Umbilical cord (tissue), 1 donor: ENCODE measurements at regions not wholly inside any gene's neighbourhood (a gene's known extent, or its start where the extent isn't known, plus 50 kb on each side); places are given as distances from the start of the nearest gene placed in this dataset.

Experiments used
- DNase-seq: peaks from one replicate; pipeline ENCODE4 v3.0.0-alpha.2; 2015; ENCODE audit warnings: low spot score

DNA sequence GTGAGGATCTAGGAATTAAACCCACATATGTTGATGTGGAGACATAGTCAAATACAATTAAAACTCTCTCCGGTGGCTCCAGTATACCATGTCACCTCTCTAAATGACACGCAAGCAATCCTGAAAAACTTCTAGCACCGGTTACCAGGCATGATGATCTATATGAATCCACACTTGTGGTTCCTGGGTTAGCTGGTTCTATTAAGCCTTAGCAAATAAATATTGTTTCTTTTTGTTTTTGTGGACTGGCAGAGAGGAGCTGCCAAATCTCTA, 104.8 kb downstream of the SEC61B start:
- DNase-seq = no peak

DNA sequence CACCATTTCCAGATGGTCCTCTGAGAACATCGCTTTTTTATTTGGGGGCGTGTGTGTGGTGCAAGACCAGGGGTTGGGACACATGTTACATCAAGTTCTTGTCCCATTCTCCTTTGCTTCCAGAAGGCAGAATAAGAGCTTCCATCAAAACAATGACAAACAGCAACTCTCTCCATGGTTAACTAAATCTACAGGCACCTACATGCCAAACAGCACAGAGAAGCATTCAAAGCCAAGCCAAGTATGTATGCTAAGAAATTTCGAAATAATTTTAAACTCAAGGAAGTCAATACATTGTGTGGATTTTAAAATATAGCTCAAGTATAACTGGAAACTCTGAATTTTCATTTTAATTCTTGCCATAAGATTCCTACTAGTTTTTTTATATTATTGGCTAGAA, 105.6 kb downstream of the SEC61B start:
- DNase-seq = no peak

DNA sequence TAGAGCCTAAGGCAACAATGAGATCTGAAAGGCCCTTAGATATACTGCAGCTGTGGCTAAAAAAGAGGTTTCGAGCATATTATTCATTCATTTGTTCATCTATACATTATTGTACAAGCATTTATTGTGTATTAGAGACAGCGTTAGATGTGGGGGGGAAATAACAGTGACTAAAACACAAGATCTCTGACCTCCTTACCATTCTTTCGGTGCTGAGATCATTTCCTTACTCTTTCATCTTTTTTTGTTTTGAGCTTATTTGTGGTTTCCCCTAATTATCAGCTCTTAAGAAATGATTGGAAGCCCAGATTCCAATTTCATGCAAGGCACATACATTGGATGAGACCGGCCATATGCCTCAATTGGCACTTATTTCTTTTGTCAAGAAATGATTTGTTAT, 113.2 kb downstream of the SEC61B start:
- DNase-seq = no peak

GRCh38 chr9:99336005-99336404, 113.9 kb downstream of the SEC61B start:
- DNase-seq = no peak

DNA sequence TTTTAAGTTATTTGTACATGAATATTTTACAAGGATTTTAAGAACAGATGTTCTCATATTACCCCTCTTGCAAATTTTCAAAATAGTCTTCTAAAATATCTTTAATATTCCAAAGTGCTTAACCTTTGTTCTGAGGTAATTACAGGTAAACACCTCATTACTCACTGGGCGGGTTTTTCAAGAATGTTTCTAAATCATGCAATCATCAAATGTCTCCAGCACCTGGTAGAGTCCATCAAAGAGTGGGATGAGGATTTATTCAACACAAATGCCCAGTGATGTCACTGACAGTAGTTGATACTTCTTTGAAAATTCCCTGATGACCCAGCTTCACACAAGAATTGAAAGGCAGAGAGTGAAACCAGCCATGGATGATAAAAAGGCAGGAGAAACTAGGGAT, 114.4 kb downstream of the SEC61B start:
- no peak for DNase-seq

DNA sequence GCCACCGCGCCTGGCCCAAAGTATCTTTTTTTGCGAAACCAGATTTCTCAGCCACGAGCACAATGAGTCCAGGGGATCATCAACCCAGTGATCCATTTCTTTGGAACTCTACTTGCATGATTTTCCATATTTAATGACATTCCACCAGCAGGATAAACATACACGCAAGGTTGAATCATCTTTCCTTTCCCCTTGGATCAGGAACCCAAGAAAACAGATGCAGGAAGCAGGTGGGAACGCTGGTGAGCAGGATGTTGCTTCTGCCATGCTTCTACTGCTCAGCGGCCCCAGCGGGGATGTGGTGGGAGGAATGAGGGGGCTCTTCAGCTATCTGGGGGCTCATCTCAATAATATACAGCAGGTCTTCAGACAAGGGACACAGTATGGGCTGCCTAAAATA, 118.2 kb downstream of the SEC61B start:
- DNase-seq = no peak

DNA sequence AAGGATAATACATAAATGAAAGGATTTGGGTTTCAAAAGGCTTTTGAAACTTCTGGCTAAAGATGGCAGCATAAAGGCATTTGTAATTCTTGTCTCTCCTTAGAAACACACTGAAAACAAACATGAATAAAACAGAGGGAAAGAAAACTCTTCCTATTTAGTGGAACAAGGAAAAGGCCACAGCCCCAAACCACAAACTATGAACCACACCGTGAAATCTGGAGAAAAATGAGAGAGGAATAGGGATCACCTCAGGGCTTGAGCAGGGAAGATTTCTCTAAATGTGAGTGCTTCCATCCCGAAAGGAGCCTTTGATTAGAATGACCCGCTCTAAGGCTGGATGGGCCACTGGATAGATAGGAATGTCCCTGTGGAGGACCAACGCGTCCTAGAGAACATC, 119.6 kb downstream of the SEC61B start:
- DNase-seq = no peak

DNA sequence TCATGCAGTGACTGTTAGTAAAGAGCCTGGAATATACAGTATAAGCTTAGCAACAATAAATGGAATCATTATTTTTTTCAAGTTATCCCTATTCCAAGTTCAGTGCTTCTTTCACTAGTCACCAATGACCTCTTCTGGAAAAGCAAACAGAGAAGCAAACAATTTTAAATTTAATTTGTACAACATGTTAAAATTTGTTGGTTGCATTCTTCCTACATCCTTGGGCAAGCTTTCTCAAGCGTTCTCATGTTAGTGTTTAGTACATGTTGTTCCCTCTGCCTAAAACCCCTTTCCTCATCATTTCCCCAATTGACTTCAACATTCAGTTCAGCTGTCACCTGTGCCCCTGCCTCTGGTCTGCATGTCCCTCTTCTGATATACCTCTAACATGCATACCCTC, 123.4 kb downstream of the SEC61B start:
- no peak for DNase-seq

- DNase-seq = no peak
These were observed 123.9 kb downstream of the SEC61B start for GRCh38 chr9:99345942-99346341.

DNA sequence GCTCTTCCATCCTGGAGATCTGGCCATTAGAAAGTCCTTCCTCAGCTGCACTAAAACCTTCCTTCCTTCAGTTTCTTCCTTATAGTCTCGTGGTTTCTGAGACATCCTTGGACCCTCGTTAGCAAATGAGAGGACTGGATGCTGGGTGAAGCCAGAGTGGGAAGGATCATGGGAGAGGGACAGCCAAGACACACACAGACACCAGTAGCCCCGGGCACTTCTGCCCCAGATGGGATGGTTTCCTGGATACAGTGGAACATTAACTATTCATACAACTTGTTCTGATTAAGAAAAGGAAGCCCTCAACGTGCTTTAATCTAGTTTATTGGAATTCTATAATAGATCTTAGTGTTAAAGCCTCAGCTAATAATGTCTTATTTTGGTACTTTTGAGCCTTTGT, 125.5 kb downstream of the SEC61B start:
- DNase-seq = no peak

DNA sequence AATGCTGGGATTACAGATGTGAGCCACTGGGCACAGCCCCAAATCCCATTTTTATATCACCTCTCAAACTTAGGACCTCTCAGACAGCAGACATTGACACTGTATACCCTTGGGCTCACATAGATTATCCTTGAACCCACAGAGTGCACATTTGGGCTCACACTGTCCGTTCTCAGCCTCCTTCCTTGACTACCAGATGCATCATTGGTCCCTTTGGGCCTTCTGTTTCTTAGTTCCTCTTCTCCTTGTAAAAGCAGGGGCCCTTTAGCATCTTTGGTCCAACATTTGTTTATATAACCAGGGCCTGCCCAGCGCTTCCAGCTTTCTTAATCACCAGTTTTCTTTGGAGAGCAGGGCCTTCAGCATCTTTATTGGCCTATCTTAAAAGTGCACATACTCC, 126.2 kb downstream of the SEC61B start:
- DNase-seq = no peak

DNA sequence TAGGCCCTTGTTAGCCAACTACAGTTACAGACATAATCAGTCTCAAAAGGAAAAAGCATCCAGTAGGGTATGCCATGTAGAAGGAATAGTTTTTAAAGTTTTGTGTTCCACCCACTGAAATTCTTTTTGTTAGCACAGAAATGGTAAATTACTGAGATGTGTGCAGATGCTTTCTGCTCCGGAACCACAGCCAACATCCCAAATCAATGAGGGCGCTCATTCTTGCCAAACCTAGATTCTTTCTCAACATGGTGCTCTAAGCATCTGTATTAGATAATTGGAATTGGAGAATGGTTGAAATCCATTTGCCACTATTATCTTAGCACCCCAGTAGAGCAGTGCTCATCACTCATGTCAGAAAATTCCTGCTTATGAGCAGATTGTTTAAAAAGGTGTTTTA, 127.8 kb downstream of the SEC61B start:
- no peak for DNase-seq

DNA sequence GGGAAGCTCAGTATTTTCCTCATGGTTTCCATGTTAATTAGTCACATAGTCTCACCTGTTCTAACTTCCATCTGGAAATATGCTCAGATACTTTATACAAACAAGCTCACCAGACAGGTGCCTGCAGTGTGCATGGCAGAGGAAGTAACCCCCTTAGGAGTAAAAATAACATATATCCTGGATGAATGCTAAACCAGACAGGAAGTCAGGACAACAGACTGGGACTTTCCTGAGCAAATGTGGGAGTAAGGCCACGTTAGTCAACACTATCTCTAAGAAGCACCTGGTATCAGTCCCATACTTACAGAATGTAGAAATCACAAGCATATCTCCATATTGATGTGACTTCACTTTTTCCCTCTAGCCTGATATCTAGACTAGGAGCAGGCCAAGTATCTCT, 128.4 kb downstream of the SEC61B start:
- no peak for DNase-seq

GRCh38 chr9:99351647-99352046, 129.6 kb downstream of the SEC61B start:
- DNase-seq = no peak

DNA sequence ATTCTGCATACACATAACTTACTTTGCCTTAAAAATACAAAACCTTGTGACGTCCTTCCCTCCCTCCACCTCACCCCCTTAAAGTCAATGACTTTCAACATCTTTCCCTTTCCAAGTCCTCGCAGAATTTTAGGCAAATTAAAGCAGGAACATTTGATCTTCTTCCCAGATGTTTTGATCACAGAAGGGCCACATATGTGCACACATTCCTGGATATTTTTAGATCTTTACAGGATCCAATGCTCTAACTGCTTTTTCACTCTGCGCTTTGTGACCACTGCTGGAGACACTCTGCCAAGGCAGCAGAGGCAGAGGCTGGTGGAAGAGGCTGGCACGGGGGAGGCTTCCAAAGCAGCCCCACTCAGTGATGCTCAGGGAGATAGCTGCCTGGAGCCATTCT, 130.7 kb downstream of the SEC61B start:
- no peak for DNase-seq

DNA sequence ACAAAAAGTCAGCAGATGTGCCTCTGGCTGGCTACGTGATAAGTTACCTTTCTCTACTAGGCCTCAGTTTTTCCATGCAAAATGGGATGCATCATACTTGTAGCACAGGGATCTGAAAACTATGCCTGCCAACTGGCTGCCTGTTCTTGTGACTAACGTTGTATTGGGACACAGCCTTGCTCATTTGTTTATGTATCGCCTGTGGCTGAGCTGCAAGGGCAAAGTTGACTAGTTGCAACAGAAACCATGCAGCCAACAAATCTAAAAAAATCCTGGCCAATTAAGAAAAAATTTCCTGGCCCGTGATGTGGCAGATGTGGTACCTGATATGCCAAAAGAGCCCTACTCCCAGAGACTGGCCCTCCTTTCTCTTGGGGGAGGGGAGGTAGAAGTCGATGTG, 131.3 kb downstream of the SEC61B start:
- DNase-seq = no peak

- DNase-seq = no peak
These were observed 132.0 kb downstream of the SEC61B start for GRCh38 chr9:99354104-99354503.

DNA sequence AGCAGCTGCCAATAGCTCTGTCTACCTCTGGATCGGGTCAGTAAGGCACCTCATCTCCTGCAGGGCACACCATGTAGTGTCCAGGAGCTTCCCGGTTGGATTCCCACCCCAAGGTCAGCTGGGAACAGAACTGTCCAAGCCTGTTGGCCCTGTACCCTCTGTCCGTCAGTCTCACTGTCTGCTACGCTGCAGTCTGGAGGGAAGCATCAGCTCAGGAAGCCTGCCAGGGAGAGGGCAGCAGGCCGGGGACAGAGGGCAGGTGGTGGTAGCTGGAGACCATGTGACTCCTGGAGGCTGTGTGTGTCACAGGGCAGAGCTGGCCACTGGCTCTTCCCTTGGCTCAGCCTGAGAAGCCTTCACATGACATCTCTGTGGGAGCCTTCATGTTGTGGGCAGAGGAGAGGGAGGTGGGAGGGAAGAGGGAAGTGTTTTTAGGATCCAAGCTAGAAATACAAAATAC, 134.5 kb downstream of the SEC61B start:
- DNase-seq = no peak

DNA sequence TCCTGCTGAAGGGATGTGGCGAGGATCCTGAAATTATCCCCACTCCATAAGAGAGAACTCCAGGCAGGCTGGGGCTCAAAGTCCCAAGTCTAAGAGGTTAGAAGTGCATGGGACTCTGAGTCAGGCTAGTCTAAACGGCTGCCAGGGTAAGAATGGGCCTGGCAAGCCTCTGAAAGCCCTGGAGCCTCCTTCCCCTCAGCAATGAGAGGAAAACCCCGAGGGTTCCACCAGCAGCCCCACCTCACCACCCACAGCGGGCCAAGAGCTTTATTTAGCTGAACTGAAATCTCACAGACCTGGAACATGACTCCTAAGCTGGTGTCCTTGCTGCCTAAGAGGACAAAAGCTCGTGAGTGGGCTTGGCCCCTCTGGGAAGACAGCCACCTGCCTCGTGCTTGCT, 135.5 kb downstream of the SEC61B start:
- DNase-seq = no peak

DNA sequence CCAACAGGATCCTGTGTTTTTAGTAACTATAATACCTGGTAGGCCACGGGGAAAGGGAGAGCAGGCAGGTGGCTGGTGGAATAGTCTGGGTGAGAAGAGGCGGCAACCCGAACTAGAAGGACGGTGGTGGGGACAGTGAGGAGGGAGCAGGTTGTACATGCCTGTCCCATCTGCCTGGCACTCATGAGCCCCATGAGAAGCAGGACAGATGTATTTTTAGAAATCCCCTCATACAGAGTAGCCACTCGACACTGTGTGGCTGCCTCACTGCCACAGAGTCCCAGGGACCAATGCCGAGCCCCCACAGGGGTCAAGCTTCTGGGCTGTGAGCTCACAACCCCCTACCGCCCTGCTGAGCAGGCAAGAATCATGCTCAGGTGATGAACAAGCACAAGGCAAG, 136.6 kb downstream of the SEC61B start:
- DNase-seq = no peak

DNA sequence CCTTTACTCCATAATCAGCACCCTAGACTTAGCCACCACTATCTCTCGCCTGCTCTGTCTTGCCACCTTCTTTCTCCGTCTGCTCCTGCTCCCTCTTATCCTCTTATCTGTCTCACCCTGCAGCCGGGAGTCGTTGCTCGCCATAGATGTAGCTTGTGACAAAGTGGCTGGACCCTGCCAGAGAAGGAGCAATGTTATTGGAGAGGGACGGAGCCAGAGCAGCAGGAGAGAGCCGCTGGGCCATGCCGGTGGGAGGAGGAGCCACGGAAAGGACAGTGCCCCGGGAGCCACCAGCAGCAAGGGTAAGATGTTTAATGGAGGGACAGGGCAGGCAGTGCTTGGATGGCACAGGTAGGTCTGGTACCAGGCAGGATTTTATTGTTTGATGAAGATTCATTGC, 137.3 kb downstream of the SEC61B start:
- no peak for DNase-seq

DNA sequence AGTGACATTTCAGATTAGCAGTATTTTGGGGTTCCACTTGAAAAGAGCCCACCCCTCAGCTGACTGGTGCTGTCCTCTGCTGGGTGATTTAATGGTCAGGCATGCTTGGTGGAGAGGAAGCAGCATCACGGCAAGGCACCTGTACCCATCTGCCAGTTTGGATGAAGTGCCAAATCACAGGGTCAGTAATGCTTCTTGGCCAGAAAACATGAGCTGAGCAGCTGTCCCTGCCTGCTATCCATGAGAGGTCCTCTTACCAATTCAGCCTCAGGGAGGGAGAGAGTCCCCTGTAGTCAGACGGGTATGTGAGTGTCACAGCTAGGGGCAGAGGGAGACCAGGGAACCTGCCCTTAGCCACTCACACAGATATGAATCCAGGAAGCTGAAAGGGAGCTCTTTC, 137.9 kb downstream of the SEC61B start:
- DNase-seq = no peak

GRCh38 chr9:99361817-99362216, 139.7 kb downstream of the SEC61B start:
- DNase-seq = no peak

- DNase-seq = no peak
These were observed 140.2 kb downstream of the SEC61B start for GRCh38 chr9:99362321-99362720.

DNA sequence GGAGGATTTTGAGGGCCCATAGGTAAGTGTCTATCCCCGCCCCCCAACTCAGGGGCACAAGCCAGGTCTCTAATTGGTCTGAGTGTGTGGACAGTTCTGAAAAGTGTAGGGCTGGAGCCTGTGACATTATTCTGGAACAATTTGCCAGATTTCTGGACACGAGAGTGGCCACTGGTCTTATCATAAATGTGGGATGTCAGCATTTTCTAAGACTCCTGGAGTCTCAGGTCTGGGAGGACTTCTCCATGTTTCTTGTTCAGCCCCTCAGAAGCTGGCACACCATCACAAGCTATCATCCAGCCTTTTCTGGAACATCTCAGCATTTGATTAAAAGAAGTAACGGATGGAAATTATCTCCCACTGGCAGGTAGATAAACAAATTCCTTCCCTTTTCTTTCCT, 141.4 kb downstream of the SEC61B start:
- no peak for DNase-seq
